Vagina (tissue), 2 donors: ENCODE measurements at regions not wholly inside any gene's neighbourhood (a gene's known extent, or its start where the extent isn't known, plus 50 kb on each side); places are given as distances from the start of the nearest gene placed in this dataset.

ENCODE experiments used
- DNase-seq, 2 donors: peaks; one replicate each; pipeline ENCODE4 v3.0.0-alpha.2; 2017; ENCODE audit errors: extremely low spot score in 2 of 2
- H3K27ac ChIP-seq: fragments of 200-600 bp; sonication (generic); one replicate; pipeline ENCODE4 v1.5.1; 2019
- H3K27me3 ChIP-seq: fragments of 200-600 bp; sonication (generic); one replicate; pipeline ENCODE4 v1.5.1; 2019
- H3K36me3 ChIP-seq, 2 donors: fragments of 200-600 bp; sonication (generic); one replicate each; pipeline ENCODE4 v1.5.1; 2017 to 2019
- H3K4me1 ChIP-seq: fragments of 200-600 bp; sonication (generic); one replicate; pipeline ENCODE4 v1.5.1; 2019
- H3K4me3 ChIP-seq, 2 donors: fragments of 200-600 bp; sonication (generic); 1 replicate in 1 of 2; 2 replicates in 1 of 2; pipeline ENCODE4 v1.5.1; 2016 to 2019
- H3K9me3 ChIP-seq: fragments of 200-600 bp; sonication (generic); one replicate; pipeline ENCODE4 v1.5.1; 2019
- POLR2A ChIP-seq, 2 donors: fragments of 450-650 bp; IDR thresholded peaks; one replicate each; pipeline ENCODE4 v1.6.1; 2017; ENCODE audit warnings: antibody characterized with exemption in 2 of 2, mild to moderate bottlenecking in 2 of 2, moderate library complexity in 2 of 2
- POLR2AphosphoS5 ChIP-seq, 2 donors: sonication (generic); formaldehyde crosslinking; IDR thresholded peaks; one replicate each; pipeline ENCODE4 v1.9.0; 2017; ENCODE audit warnings: antibody characterized with exemption in 2 of 2, mild to moderate bottlenecking in 2 of 2, low read depth in 1 of 2; ENCODE audit not compliant: insufficient read depth in 1 of 2
- intact Hi-C: fragments of 100-400 bp; cut with DNase I; formaldehyde crosslinking; loops from one replicate; pipeline ENCODE4 v1.15.1; 2023
- TF ChIP-seq, protein P1 (sequence below), 3 experiments: fragments of 450-650 bp in 2 of 3; fragments of 200-600 bp in 1 of 3; sonication (generic) in 1 of 3; IDR thresholded peaks; one replicate each; pipeline ENCODE4 v1.5.1; 2017 to 2019; ENCODE audit warnings: antibody characterized with exemption in 3 of 3, mild to moderate bottlenecking in 2 of 3, moderate library complexity in 2 of 3

DNA sequence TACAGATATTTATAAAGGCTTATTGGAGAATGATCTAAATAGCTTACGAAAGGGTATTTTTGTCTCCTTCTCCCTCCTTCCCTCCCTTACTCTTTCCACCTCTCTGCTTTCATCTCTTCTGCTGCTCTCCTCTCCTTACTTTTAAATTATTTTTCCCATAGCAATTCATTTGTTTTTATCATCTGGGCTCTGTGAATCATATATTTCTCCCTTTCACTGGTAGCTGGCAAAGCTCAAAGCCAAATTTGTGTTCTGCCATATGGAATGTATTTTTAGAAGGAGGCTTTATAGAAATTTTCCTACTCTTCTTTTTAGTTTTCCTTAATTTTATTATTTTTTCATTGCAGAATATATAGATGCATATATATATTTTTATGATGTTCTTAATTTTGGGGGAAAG is 385.8 kb downstream of the C3orf38 start:
- TF ChIP-seq POLR2A (IDR thresholded peaks at IDR 0.05) (no peak), POLR2AphosphoS5 (IDR thresholded peaks at IDR 0.05; ENCODE audit: insufficient read depth in 1 of 2, low read depth in 1 of 2) (no peak)

DNA sequence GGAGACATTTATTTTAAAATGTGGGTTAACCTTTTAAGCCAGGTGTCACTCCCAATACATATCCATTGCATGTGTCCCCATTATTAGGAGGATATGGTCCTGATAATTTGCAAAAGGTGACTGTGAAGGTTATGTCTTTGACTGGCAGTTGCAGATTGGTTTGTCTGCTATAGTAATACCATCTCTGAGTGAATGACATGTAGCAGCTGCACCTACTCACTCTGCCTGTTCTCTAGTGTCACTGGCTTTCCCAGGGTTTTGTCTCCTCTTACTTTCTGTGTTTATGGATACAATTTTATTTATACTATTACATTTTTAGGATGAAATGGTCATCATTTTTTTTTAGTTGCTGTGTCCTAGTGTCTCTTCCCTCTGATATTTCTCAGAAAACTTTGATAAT is 393.2 kb downstream of the C3orf38 start:
- TF ChIP-seq POLR2AphosphoS5 (IDR thresholded peaks at IDR 0.05; ENCODE audit: insufficient read depth in 1 of 2, low read depth in 1 of 2) (no peak), POLR2A (IDR thresholded peaks at IDR 0.05) (no peak)
- TF ChIP-seq, protein P1, sequence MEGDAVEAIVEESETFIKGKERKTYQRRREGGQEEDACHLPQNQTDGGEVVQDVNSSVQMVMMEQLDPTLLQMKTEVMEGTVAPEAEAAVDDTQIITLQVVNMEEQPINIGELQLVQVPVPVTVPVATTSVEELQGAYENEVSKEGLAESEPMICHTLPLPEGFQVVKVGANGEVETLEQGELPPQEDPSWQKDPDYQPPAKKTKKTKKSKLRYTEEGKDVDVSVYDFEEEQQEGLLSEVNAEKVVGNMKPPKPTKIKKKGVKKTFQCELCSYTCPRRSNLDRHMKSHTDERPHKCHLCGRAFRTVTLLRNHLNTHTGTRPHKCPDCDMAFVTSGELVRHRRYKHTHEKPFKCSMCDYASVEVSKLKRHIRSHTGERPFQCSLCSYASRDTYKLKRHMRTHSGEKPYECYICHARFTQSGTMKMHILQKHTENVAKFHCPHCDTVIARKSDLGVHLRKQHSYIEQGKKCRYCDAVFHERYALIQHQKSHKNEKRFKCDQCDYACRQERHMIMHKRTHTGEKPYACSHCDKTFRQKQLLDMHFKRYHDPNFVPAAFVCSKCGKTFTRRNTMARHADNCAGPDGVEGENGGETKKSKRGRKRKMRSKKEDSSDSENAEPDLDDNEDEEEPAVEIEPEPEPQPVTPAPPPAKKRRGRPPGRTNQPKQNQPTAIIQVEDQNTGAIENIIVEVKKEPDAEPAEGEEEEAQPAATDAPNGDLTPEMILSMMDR (IDR thresholded peaks at IDR 0.05) = no peak
- intact Hi-C loops = no loop called here
- Histone ChIP-seq H3K27ac (no peak overlapping the region), H3K4me3 (no peak overlapping the region), H3K36me3 (no peaks in the 10 kb centered on the region), H3K9me3 (no peaks in the 10 kb centered on the region), H3K4me1 (no peaks in the 10 kb centered on the region), H3K27me3 (no peaks in the 10 kb centered on the region)
- DNase-seq = no peak

More for the DNA sequence above, 385.8 kb downstream of the C3orf38 start:
- no peaks in the 10 kb centered on the region for H3K36me3 ChIP-seq
- no peaks in the 10 kb centered on the region for H3K9me3 ChIP-seq
- no peaks in the 10 kb centered on the region for H3K27me3 ChIP-seq
- no peak overlapping the region for H3K4me3 ChIP-seq
- H3K4me1 ChIP-seq = no peaks in the 10 kb centered on the region
- intact Hi-C loops = no loop called here
- no peak overlapping the region for H3K27ac ChIP-seq
- DNase-seq = no peak

DNA sequence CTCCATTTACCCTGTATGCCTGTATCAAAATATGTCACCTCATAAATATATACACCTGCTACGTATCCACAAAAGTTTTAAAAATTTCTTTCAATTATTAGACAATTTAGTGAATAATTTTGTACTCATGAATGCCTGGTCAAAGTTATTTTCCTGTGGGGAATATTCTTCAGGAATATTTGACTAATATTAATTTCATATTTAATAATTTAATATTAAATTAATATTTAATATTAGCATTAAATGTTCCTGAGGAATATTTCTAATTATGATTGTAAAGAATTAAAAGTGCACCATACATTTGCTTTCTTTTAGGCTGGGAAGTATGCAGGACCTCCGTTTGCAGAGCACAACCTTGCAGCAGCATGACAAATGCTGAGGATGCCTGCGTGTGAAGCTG is 422.7 kb downstream of the C3orf38 start:
- intact Hi-C loops = no loop called here
- no peak overlapping the region for H3K27ac ChIP-seq
- H3K27me3 ChIP-seq = no peaks in the 10 kb centered on the region
- H3K4me1 ChIP-seq = no peaks in the 10 kb centered on the region
- no peak overlapping the region for H3K4me3 ChIP-seq
- TF ChIP-seq POLR2AphosphoS5 (IDR thresholded peaks at IDR 0.05; ENCODE audit: insufficient read depth in 1 of 2, low read depth in 1 of 2) = no peak
- no peak for TF ChIP-seq POLR2A (IDR thresholded peaks at IDR 0.05)
- TF ChIP-seq, protein P1 (IDR thresholded peaks at IDR 0.05) = no peak
- no peaks in the 10 kb centered on the region for H3K36me3 ChIP-seq
- no peaks in the 10 kb centered on the region for H3K9me3 ChIP-seq
- DNase-seq = no peak

DNA sequence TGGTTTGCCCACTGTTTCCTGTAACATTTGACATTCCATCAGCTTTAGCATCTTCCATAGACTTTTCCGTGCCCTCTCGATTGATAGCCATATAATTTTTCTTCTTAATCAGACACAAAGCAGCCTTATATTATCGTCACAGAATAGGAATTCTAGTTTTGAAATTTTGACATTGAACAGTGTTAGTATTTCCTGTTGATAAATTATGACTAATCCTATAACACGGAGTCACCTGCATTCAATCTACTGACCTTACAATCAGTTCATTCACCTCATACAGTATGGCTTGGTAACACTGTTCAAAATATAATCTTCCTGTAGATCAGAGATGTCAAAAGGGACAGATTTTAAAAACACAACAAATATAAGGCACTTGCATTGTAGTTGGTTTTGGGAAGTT is 423.7 kb downstream of the C3orf38 start:
- Histone ChIP-seq H3K9me3 (no peaks in the 10 kb centered on the region), H3K27me3 (no peaks in the 10 kb centered on the region), H3K4me3 (no peak overlapping the region), H3K27ac (no peak overlapping the region), H3K4me1 (no peaks in the 10 kb centered on the region), H3K36me3 (no peaks in the 10 kb centered on the region)
- DNase-seq = no peak
- intact Hi-C loops = no loop called here
- TF ChIP-seq, protein P1 (IDR thresholded peaks at IDR 0.05) = no peak
- no peak for TF ChIP-seq POLR2A (IDR thresholded peaks at IDR 0.05)
- no peak for TF ChIP-seq POLR2AphosphoS5 (IDR thresholded peaks at IDR 0.05; ENCODE audit: insufficient read depth in 1 of 2, low read depth in 1 of 2)

DNA sequence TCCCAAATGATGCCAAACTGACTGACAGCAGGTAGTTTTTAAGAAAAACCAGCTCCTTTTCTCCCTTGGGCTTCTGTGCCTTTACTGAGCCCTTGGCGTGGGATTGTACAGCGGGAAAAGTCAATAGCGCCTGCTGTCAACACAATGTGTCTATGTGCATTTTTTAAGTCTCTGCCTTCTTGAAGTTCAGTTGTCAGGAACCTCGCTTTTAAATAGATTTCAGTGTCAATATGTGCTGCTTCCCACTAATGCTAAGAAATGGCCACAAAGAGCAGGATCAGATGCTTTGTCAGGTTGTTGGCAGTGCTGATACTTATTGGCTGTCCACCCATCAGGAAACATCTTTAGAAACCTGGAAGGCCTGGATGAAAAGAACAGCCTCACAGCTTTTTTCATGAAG is 424.4 kb downstream of the C3orf38 start:
- Histone ChIP-seq H3K9me3 (no peaks in the 10 kb centered on the region), H3K4me3 (no peak overlapping the region), H3K36me3 (no peaks in the 10 kb centered on the region), H3K4me1 (no peaks in the 10 kb centered on the region), H3K27me3 (no peaks in the 10 kb centered on the region), H3K27ac (no peak overlapping the region)
- TF ChIP-seq POLR2AphosphoS5 (IDR thresholded peaks at IDR 0.05; ENCODE audit: insufficient read depth in 1 of 2, low read depth in 1 of 2) = no peak
- TF ChIP-seq, protein P1 (IDR thresholded peaks at IDR 0.05) = no peak
- no peak for TF ChIP-seq POLR2A (IDR thresholded peaks at IDR 0.05)
- no peak for DNase-seq
- intact Hi-C loops = no loop called here
